Muscle layer of colon (tissue), 2 donors: ENCODE measurements at regions not wholly inside any gene's neighbourhood (a gene's known extent, or its start where the extent isn't known, plus 50 kb on each side); places are given as distances from the start of the nearest gene placed in this dataset.
A peak's percentile ranks its signal among the peaks of the same experiment; 100 is the strongest.
"Not testable (repeated sequence)": the region's sequence is repeated elsewhere in the genome, so short reads cannot be mapped to it uniquely, and the experiment has no call there.

Source experiments
- H3K27ac ChIP-seq: one replicate; pipeline ENCODE4 v1.7.0; 2013; ENCODE audit warnings: low read depth, mild to moderate bottlenecking, low read length, moderate library complexity
- H3K27me3 ChIP-seq, 2 donors: one replicate each; pipeline ENCODE4 v1.7.0; 2013; ENCODE audit warnings: low read length in 2 of 2, mild to moderate bottlenecking in 2 of 2; ENCODE audit not compliant: insufficient read depth in 2 of 2, control insufficient read depth in 1 of 2
- H3K36me3 ChIP-seq: one replicate; pipeline ENCODE4 v1.7.0; 2013; ENCODE audit warnings: mild to moderate bottlenecking, low read length; ENCODE audit not compliant: insufficient read depth
- H3K4me1 ChIP-seq: one replicate; pipeline ENCODE4 v1.7.0; 2013; ENCODE audit warnings: mild to moderate bottlenecking, low read length; ENCODE audit not compliant: insufficient read depth
- H3K4me3 ChIP-seq, 2 donors: one replicate each; pipeline ENCODE4 v1.7.0; 2013; ENCODE audit warnings: low read length in 2 of 2, low read depth in 1 of 2, mild to moderate bottlenecking in 1 of 2, moderate library complexity in 1 of 2
- H3K9ac ChIP-seq: one replicate; pipeline ENCODE4 v1.7.0; 2013; ENCODE audit warnings: low read length
- H3K9me3 ChIP-seq: one replicate; pipeline ENCODE4 v1.7.0; 2013; ENCODE audit warnings: mild to moderate bottlenecking, low read length
- donor health status: abdominal sarcoma.
- donor health status: Adenocarcinoma of cecum.

GRCh38 chr21:28114986-28115385 is 877.7 kb downstream of the LTN1 start:
- not testable (repeated sequence) for H3K27me3 ChIP-seq, H3K9ac ChIP-seq, H3K27ac ChIP-seq, H3K36me3 ChIP-seq, H3K4me3 ChIP-seq, H3K9me3 ChIP-seq
- H3K4me1 ChIP-seq = peaks cover 24% of the 10 kb centered on the region

- Histone ChIP-seq H3K4me1 (peaks cover 24% of the 10 kb centered on the region), H3K9ac (no peak overlapping the region), H3K27me3 (no peaks in the 10 kb centered on the region), H3K4me3 (no peak overlapping the region), H3K36me3 (no peaks in the 10 kb centered on the region), H3K9me3 (no peaks in the 10 kb centered on the region), H3K27ac (no peak overlapping the region)
Observed at GRCh38 chr21:28113718-28114117, 879.0 kb downstream of the LTN1 start.

- Histone ChIP-seq H3K27ac (no peak overlapping the region), H3K36me3 (no peaks in the 10 kb centered on the region), H3K9me3 (no peaks in the 10 kb centered on the region), H3K4me1 (peaks cover 24% of the 10 kb centered on the region), H3K27me3 (no peaks in the 10 kb centered on the region), H3K9ac (no peak overlapping the region), H3K4me3 (no peak overlapping the region)
Observed at GRCh38 chr21:28112511-28112910, 880.2 kb downstream of the LTN1 start.

GRCh38 chr21:28111151-28111619 is 881.5 kb downstream of the LTN1 start:
- H3K36me3 ChIP-seq = no peaks in the 10 kb centered on the region
- no peak overlapping the region for H3K9ac ChIP-seq
- H3K27ac ChIP-seq = no peak overlapping the region
- peak overlapping the region in 1 of 2 donors; percentile 7 for H3K4me3 ChIP-seq
- H3K27me3 ChIP-seq = no peaks in the 10 kb centered on the region
- no peaks in the 10 kb centered on the region for H3K9me3 ChIP-seq
- peaks cover 24% of the 10 kb centered on the region for H3K4me1 ChIP-seq

- peaks cover 24% of the 10 kb centered on the region for H3K4me1 ChIP-seq
- H3K27ac ChIP-seq = no peak overlapping the region
- H3K9me3 ChIP-seq = no peaks in the 10 kb centered on the region
- H3K9ac ChIP-seq = no peak overlapping the region
- no peak overlapping the region for H3K4me3 ChIP-seq
- H3K27me3 ChIP-seq = no peaks in the 10 kb centered on the region
- H3K36me3 ChIP-seq = no peaks in the 10 kb centered on the region
Observed at GRCh38 chr21:28110716-28111115, 882.0 kb downstream of the LTN1 start.

- Histone ChIP-seq H3K36me3 (no peaks in the 10 kb centered on the region), H3K9ac (no peak overlapping the region), H3K9me3 (no peaks in the 10 kb centered on the region), H3K4me1 (peaks cover 24% of the 10 kb centered on the region), H3K27ac (no peak overlapping the region), H3K27me3 (no peaks in the 10 kb centered on the region), H3K4me3 (no peak overlapping the region)
Observed at GRCh38 chr21:28110074-28110473, 882.6 kb downstream of the LTN1 start.

GRCh38 chr21:28106370-28106890 is 886.2 kb downstream of the LTN1 start:
- Histone ChIP-seq H3K27ac (no peak overlapping the region), H3K9ac (no peak overlapping the region), H3K36me3 (no peaks in the 10 kb centered on the region), H3K4me3 (no peak overlapping the region), H3K9me3 (no peaks in the 10 kb centered on the region), H3K27me3 (no peaks in the 10 kb centered on the region), H3K4me1 (peaks cover 16% of the 10 kb centered on the region)

- Histone ChIP-seq H3K27ac (no peak overlapping the region), H3K9me3 (no peaks in the 10 kb centered on the region), H3K9ac (no peak overlapping the region), H3K4me1 (peaks cover 10% of the 10 kb centered on the region), H3K36me3 (no peaks in the 10 kb centered on the region), H3K4me3 (no peak overlapping the region), H3K27me3 (no peaks in the 10 kb centered on the region)
Observed at GRCh38 chr21:28104346-28104745, 888.3 kb downstream of the LTN1 start.

- H3K36me3 ChIP-seq = no peaks in the 10 kb centered on the region
- H3K9me3 ChIP-seq = no peaks in the 10 kb centered on the region
- H3K27me3 ChIP-seq = no peaks in the 10 kb centered on the region
- H3K27ac ChIP-seq = no peak overlapping the region
- H3K9ac ChIP-seq = no peak overlapping the region
- no peak overlapping the region for H3K4me3 ChIP-seq
- H3K4me1 ChIP-seq = peaks cover 13% of the 10 kb centered on the region
Observed at GRCh38 chr21:28100366-28100765, 892.3 kb downstream of the LTN1 start.

- H3K4me3 ChIP-seq = no peak overlapping the region
- no peak overlapping the region for H3K27ac ChIP-seq
- no peaks in the 10 kb centered on the region for H3K36me3 ChIP-seq
- no peaks in the 10 kb centered on the region for H3K27me3 ChIP-seq
- peaks cover 7% of the 10 kb centered on the region for H3K4me1 ChIP-seq
- H3K9me3 ChIP-seq = no peaks in the 10 kb centered on the region
- H3K9ac ChIP-seq = no peak overlapping the region
Observed at GRCh38 chr21:28099001-28099705, 893.5 kb downstream of the LTN1 start.

- Histone ChIP-seq H3K9ac (no peak overlapping the region), H3K27me3 (no peaks in the 10 kb centered on the region), H3K27ac (no peak overlapping the region), H3K4me3 (no peak overlapping the region), H3K36me3 (no peaks in the 10 kb centered on the region), H3K9me3 (no peaks in the 10 kb centered on the region), H3K4me1 (no peaks in the 10 kb centered on the region)
Observed at GRCh38 chr21:28091466-28091865, 901.2 kb downstream of the LTN1 start.

GRCh38 chr21:28090546-28090945 is 902.1 kb downstream of the LTN1 start:
- no peak overlapping the region for H3K4me3 ChIP-seq
- no peaks in the 10 kb centered on the region for H3K36me3 ChIP-seq
- no peaks in the 10 kb centered on the region for H3K9me3 ChIP-seq
- no peaks in the 10 kb centered on the region for H3K27me3 ChIP-seq
- H3K9ac ChIP-seq = no peak overlapping the region
- H3K27ac ChIP-seq = no peak overlapping the region
- H3K4me1 ChIP-seq = no peaks in the 10 kb centered on the region
